ENCODE measurements at regions not wholly inside any gene's neighbourhood (a gene's known extent, or its start where the extent isn't known, plus 50 kb on each side); places are given as distances from the start of the nearest gene placed in this dataset.

- H3K27me3 ChIP-seq, result no peaks in the 10 kb centered on the region
- H3K4me3 ChIP-seq, result no peak overlapping the region
- H3K36me3 ChIP-seq, result no peaks in the 10 kb centered on the region
- peak in 1 of 2 donors; percentile 44 for DNase-seq (ENCODE audit: extremely low spot score in 2 of 2)
- no peaks in the 10 kb centered on the region for H3K9me3 ChIP-seq
- intact Hi-C loops (cut with DNase I), result loop anchor here (10.0 kb wide), 1 partner anchor 1506 kb away; no protein-coding TSS in a partner anchor
- no peaks in the 10 kb centered on the region for H3K4me1 ChIP-seq
- H3K27ac ChIP-seq, result no peak overlapping the region
- no peak for TF ChIP-seq POLR2A (IDR thresholded peaks at IDR 0.05)
- no peak for TF ChIP-seq POLR2AphosphoS5 (IDR thresholded peaks at IDR 0.05; ENCODE audit: insufficient read depth in 1 of 2, low read depth in 1 of 2)
- no peak for TF ChIP-seq CTCF (IDR thresholded peaks at IDR 0.05)
Measured at GRCh38 chr16:66290431-66290830, 76.1 kb upstream of the CDH5 start.

GRCh38 chr16:66289986-66290385, 76.5 kb upstream of the CDH5 start:
- H3K27ac ChIP-seq, result no peak overlapping the region

GRCh38 chr16:66289051-66289680, 77.3 kb upstream of the CDH5 start:
- no peaks in the 10 kb centered on the region for H3K4me1 ChIP-seq
- TF ChIP-seq POLR2A (IDR thresholded peaks at IDR 0.05) (no peak), POLR2AphosphoS5 (IDR thresholded peaks at IDR 0.05; ENCODE audit: insufficient read depth in 1 of 2, low read depth in 1 of 2) (no peak), CTCF (IDR thresholded peaks at IDR 0.05) (no peak)
- H3K36me3 ChIP-seq, result no peaks in the 10 kb centered on the region
- H3K27ac ChIP-seq, result no peak overlapping the region
- H3K9me3 ChIP-seq, result no peaks in the 10 kb centered on the region
- DNase-seq (ENCODE audit: extremely low spot score in 2 of 2), result peak; percentile 64 to 81
- intact Hi-C loops (cut with DNase I), result no loop called here
- no peak overlapping the region for H3K4me3 ChIP-seq
- no peaks in the 10 kb centered on the region for H3K27me3 ChIP-seq

More at GRCh38 chr16:66289986-66290385, 76.5 kb upstream of the CDH5 start:
- no peaks in the 10 kb centered on the region for H3K36me3 ChIP-seq
- TF ChIP-seq POLR2A (IDR thresholded peaks at IDR 0.05) (no peak), CTCF (IDR thresholded peaks at IDR 0.05) (no peak), POLR2AphosphoS5 (IDR thresholded peaks at IDR 0.05; ENCODE audit: insufficient read depth in 1 of 2, low read depth in 1 of 2) (no peak)
- H3K27me3 ChIP-seq, result no peaks in the 10 kb centered on the region
- H3K4me1 ChIP-seq, result no peaks in the 10 kb centered on the region
- H3K9me3 ChIP-seq, result no peaks in the 10 kb centered on the region
- intact Hi-C loops (cut with DNase I), result loop anchor here (10.0 kb wide), 1 partner anchor 1505 kb away; no protein-coding TSS in a partner anchor
- no peak overlapping the region for H3K4me3 ChIP-seq
- peak; percentile 52 to 79 for DNase-seq (ENCODE audit: extremely low spot score in 2 of 2)

GRCh38 chr16:66287926-66288325, 78.6 kb upstream of the CDH5 start:
- intact Hi-C loops (cut with DNase I), result no loop called here
- DNase-seq (ENCODE audit: extremely low spot score in 2 of 2), result peak; percentile 25 to 49
- Histone ChIP-seq H3K36me3 (no peaks in the 10 kb centered on the region), H3K9me3 (no peaks in the 10 kb centered on the region), H3K4me3 (no peak overlapping the region), H3K4me1 (no peaks in the 10 kb centered on the region), H3K27ac (no peak overlapping the region), H3K27me3 (no peaks in the 10 kb centered on the region)
- TF ChIP-seq POLR2AphosphoS5 (IDR thresholded peaks at IDR 0.05; ENCODE audit: insufficient read depth in 1 of 2, low read depth in 1 of 2), result no peak

GRCh38 chr16:66287416-66287815, 79.1 kb upstream of the CDH5 start:
- TF ChIP-seq CTCF (IDR thresholded peaks at IDR 0.05) (no peak), POLR2A (IDR thresholded peaks at IDR 0.05) (no peak), POLR2AphosphoS5 (IDR thresholded peaks at IDR 0.05; ENCODE audit: insufficient read depth in 1 of 2, low read depth in 1 of 2) (no peak)
- intact Hi-C loops (cut with DNase I), result no loop called here
- Histone ChIP-seq H3K36me3 (no peaks in the 10 kb centered on the region), H3K4me3 (no peak overlapping the region), H3K27ac (no peak overlapping the region), H3K9me3 (no peaks in the 10 kb centered on the region), H3K4me1 (no peaks in the 10 kb centered on the region), H3K27me3 (no peaks in the 10 kb centered on the region)
- peak; percentile 34 to 70 for DNase-seq (ENCODE audit: extremely low spot score in 2 of 2)
